Duodenal mucosa (tissue), 2 donors: ENCODE measurements at regions not wholly inside any gene's neighbourhood (a gene's known extent, or its start where the extent isn't known, plus 50 kb on each side); places are given as distances from the start of the nearest gene placed in this dataset.
"Not testable (repeated sequence)": the region's sequence is repeated elsewhere in the genome, so short reads cannot be mapped to it uniquely, and the experiment has no call there.

Experiments
- H3K27ac ChIP-seq: one replicate; pipeline ENCODE4 v1.7.0; 2013; ENCODE audit warnings: low read depth, low read length
- H3K27me3 ChIP-seq, 2 donors: one replicate each; pipeline ENCODE4 v1.7.0; 2013; ENCODE audit warnings: low read length in 2 of 2, control low read depth in 1 of 2; ENCODE audit not compliant: insufficient read depth in 2 of 2, control insufficient read depth in 1 of 2
- H3K36me3 ChIP-seq, 2 donors: one replicate each; pipeline ENCODE4 v1.7.0; 2013; ENCODE audit warnings: low read length in 2 of 2, control low read depth in 1 of 2; ENCODE audit not compliant: insufficient read depth in 2 of 2, control insufficient read depth in 1 of 2
- H3K4me1 ChIP-seq, 2 donors: one replicate each; pipeline ENCODE4 v1.7.0; 2013; ENCODE audit warnings: low read length in 2 of 2, control low read depth in 1 of 2; ENCODE audit not compliant: insufficient read depth in 2 of 2, control insufficient read depth in 1 of 2
- H3K4me3 ChIP-seq, 2 donors: one replicate each; pipeline ENCODE4 v1.7.0; 2013; ENCODE audit warnings: low read length in 2 of 2, low read depth in 1 of 2
- H3K9ac ChIP-seq, 2 donors: one replicate each; pipeline ENCODE4 v1.7.0; 2013; ENCODE audit warnings: low read length in 2 of 2, low read depth in 1 of 2
- H3K9me3 ChIP-seq, 2 donors: one replicate each; pipeline ENCODE4 v1.7.0; 2013; ENCODE audit warnings: low read length in 2 of 2, control low read depth in 1 of 2; ENCODE audit not compliant: control insufficient read depth in 1 of 2

DNA sequence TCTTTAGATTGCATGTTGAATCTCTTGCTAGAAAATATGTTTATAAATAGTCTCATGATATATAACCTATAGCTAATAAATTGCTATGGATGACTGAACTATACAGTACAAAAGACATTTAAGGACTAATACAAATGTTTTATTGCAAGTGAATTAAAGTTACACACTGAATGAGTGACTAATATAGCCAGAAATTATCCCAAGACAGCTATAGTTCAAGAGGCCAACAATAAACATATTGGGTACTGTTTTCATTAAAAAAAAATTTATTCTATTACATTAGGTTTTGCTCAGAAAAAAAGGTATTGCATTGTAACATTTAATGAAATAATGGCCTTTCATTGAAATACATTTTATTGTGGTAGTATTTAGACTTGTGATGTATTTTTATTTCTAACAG, 819.1 kb downstream of the TRIML1 start:
- no peak overlapping the region for H3K27ac ChIP-seq
- no peaks in the 10 kb centered on the region for H3K27me3 ChIP-seq
- H3K9me3 ChIP-seq: no peaks in the 10 kb centered on the region
- no peaks in the 10 kb centered on the region for H3K36me3 ChIP-seq
- H3K9ac ChIP-seq: no peak overlapping the region
- H3K4me3 ChIP-seq: no peak overlapping the region
- no peaks in the 10 kb centered on the region for H3K4me1 ChIP-seq

DNA sequence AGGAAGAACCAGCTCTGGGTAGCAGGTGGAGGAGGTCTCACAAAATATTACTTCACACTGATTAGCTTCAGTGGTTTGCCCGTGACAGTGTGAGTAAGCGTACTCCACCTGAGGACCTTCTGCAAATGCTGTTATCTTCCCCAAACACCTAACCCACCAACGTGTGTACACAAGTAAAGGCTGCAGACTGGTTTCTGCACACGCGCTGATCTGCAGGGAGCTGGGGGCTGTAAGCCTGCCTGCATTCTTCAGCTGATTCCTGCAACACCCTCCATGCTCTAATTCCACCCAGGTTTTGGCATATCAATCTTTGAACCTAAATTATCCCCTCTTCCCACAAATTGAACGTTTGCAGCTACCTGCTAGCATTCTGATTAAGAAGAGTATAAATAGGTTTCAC, 820.2 kb downstream of the TRIML1 start:
- no peak overlapping the region for H3K4me3 ChIP-seq
- no peaks in the 10 kb centered on the region for H3K9me3 ChIP-seq
- H3K27me3 ChIP-seq: no peaks in the 10 kb centered on the region
- H3K27ac ChIP-seq: no peak overlapping the region
- H3K4me1 ChIP-seq: no peaks in the 10 kb centered on the region
- no peak overlapping the region for H3K9ac ChIP-seq
- H3K36me3 ChIP-seq: no peaks in the 10 kb centered on the region

DNA sequence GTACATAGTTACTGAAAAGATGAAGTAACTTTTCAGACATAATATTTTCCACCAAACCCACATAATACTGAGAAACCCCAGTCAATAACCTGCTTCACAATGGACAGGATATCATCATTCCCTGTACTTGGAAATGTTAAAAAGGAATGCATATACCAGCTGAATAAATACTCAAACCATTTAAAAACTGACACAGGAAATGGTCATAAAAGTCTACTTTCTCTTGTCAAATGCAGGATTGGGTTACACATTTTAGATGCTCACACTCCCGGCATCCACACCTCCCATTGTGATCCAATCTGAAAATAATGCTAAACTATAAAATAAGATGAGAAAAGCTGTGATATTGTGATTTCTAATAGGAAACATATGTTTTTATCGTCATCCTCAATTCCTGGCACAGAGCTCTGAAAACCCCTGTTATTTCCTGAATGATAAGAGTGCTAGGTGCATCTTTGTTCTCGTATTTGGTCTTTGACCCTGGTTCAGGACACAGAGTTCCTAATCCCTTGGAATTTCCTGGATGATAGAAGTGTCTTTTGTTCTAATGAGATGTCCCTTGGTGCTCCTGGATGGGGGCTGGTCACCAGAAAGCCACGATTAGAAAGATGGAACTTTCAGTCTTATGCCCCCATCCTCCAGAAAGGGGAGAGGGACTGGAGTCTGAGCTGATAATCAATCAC, 821.3 kb downstream of the TRIML1 start:
- H3K27me3 ChIP-seq: no peaks in the 10 kb centered on the region
- H3K4me1 ChIP-seq: no peaks in the 10 kb centered on the region
- no peaks in the 10 kb centered on the region for H3K9me3 ChIP-seq
- H3K9ac ChIP-seq: no peak overlapping the region
- H3K4me3 ChIP-seq: no peak overlapping the region
- H3K27ac ChIP-seq: no peak overlapping the region
- H3K36me3 ChIP-seq: no peaks in the 10 kb centered on the region

DNA sequence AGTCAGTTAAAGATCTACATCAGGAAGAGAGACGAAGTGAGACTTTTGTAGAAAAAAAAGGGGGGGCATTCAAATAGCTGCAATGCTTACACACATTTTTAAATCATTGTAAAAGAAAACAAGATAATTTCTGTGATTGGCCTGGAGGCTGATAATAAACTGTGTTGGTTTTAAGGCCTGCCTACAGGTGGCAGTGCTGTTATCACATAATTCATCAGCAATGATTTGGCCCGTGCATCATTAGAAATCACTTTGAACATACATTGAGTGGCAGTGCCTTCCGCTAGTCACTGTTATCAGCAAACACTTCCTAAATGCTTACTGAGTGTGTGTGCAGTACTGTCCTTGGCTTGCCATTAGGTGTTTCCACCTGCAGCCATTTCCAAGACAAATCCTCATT, 831.9 kb downstream of the TRIML1 start:
- H3K4me1 ChIP-seq: peaks cover 0 to 2% of the 10 kb centered on the region in 2 donors
- no peak overlapping the region for H3K27ac ChIP-seq
- H3K4me3 ChIP-seq: no peak overlapping the region
- no peaks in the 10 kb centered on the region for H3K36me3 ChIP-seq
- H3K9ac ChIP-seq: no peak overlapping the region
- H3K27me3 ChIP-seq: no peaks in the 10 kb centered on the region
- no peaks in the 10 kb centered on the region for H3K9me3 ChIP-seq

DNA sequence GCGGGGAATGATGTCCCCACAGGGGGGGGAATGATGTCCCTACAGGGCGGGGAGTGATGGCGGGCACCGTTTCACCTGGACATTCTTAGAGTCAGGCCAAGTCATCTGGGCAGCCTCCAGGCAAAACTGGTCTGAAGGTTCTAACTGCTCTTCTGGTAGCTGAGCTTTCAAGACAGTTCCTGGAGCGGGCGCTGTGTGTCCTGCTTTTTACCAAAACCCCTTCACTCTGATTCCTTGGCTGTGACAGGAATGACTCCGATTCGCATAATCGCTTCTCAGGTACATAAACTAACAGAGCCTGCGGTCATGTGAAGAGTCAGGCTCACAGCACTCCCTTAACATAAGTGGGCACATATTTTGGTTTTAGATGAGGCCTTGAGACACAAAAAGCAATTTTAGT, 836.0 kb downstream of the TRIML1 start:
- Histone ChIP-seq H3K27ac (no peak overlapping the region), H3K4me3 (no peak overlapping the region), H3K9ac (no peak overlapping the region), H3K36me3 (no peaks in the 10 kb centered on the region), H3K4me1 (peaks cover 3 to 9% of the 10 kb centered on the region in 2 donors), H3K9me3 (no peaks in the 10 kb centered on the region), H3K27me3 (no peaks in the 10 kb centered on the region)

DNA sequence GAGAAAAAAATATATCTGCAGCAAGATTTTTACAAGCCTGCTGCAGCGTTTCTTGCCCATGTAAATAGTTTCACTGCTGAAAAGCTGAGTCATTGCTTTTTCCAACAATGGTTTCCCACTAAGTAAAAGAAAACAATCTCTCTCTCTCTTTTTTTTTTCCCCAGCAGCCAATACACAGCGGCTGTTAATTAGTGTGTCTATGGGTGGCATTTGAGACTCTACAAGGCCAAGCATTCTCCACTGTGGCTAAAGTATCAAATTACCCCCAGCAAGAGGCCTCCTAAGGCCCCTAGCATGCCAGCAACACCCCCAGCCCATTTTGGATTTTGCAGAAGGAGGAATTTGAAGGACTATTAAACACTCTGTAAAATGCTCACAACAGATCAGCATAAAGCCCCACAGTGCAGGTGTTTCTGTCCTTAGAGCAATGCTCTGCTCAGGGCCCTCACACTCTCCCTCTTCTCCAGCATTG, 837.4 kb downstream of the TRIML1 start:
- no peaks in the 10 kb centered on the region for H3K9me3 ChIP-seq
- H3K4me3 ChIP-seq: no peak overlapping the region
- no peak overlapping the region for H3K9ac ChIP-seq
- H3K4me1 ChIP-seq: peaks cover 3 to 9% of the 10 kb centered on the region in 2 donors
- H3K36me3 ChIP-seq: no peaks in the 10 kb centered on the region
- no peak overlapping the region for H3K27ac ChIP-seq
- H3K27me3 ChIP-seq: no peaks in the 10 kb centered on the region

DNA sequence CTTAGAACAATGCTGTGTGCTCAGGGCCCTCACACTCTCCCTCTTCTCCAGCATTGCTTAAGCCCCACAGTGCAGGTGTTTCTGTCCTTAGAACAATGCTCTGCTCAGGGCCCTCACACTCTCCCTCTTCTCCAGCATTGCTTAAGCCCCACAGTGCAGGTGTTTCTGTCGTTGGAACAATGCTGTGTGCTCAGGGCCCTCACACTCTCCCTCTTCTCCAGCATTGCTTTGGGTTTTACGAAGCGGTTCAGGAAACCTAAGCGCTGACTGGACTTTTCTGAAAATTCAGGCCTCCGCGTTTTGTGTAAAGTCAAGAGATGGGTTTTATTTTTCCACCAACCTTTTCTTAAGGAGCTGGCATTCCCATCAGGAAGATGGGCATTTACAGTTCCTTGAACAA, 838.0 kb downstream of the TRIML1 start:
- not testable (repeated sequence) for H3K36me3 ChIP-seq, H3K9ac ChIP-seq, H3K9me3 ChIP-seq, H3K4me3 ChIP-seq, H3K4me1 ChIP-seq, H3K27me3 ChIP-seq, H3K27ac ChIP-seq

DNA sequence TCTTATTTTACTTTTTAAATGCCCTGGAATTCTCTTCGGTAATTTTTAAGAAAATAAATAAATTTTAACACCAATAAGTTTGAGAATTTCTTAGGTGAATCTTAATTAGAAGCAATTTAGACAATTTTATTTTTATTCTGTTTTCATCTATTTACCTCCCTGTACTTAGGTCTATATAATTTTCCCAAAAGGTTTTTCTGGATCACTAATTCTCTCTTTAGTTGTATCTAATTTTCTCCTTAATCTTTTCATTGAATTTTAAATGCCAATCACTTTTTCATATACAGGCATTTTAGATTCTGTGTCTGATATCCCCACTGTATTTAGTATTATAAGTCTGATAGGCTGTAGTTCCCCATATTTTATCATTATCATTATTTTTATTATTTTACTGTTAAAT, 845.3 kb downstream of the TRIML1 start:
- H3K36me3 ChIP-seq: no peaks in the 10 kb centered on the region
- no peaks in the 10 kb centered on the region for H3K9me3 ChIP-seq
- no peaks in the 10 kb centered on the region for H3K4me1 ChIP-seq
- H3K27me3 ChIP-seq: no peaks in the 10 kb centered on the region
- H3K4me3 ChIP-seq: no peak overlapping the region
- H3K9ac ChIP-seq: no peak overlapping the region
- H3K27ac ChIP-seq: no peak overlapping the region

DNA sequence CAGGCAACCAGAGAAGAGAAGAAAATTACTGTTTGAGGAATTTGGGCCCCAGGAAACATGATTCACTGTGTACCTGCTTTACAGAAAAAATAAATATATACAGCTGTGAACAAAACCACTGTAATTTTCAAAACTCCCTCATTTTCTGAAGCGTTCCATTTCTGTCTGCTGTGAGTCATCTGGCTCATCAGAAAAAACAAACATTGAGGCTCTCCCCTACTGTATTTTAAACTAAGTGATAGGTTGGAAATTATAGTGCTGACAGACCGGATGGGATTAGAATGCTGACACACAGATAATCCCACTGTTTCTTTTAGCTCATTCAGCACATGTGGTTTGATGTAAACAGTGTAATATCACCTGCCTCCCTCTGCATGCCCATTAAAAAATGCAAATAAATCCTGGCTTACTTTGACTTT, 847.0 kb downstream of the TRIML1 start:
- Histone ChIP-seq H3K36me3 (no peaks in the 10 kb centered on the region), H3K4me3 (no peak overlapping the region), H3K27me3 (no peaks in the 10 kb centered on the region), H3K4me1 (no peaks in the 10 kb centered on the region), H3K27ac (no peak overlapping the region), H3K9ac (no peak overlapping the region), H3K9me3 (no peaks in the 10 kb centered on the region)

DNA sequence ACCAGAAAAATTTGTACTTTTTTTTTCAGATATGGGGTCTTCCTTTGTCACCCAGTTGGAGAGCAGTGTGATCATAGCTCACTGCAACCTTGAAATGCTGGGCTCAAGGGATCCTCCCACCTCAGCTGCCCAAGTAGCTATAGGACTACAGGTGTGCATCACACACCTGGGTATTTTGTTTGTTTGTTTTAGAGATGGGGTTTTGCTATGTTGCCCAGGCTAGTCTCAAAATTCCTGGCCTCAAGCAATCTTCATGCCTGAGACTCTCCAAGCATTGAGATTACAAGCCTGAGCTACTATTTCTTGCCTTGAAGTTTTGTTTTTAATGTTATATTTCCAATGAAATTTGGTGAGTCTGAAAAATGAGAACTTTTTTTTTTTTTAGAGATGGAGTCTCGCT, 847.8 kb downstream of the TRIML1 start:
- H3K27ac ChIP-seq: no peak overlapping the region
- no peaks in the 10 kb centered on the region for H3K27me3 ChIP-seq
- no peak overlapping the region for H3K4me3 ChIP-seq
- H3K4me1 ChIP-seq: no peaks in the 10 kb centered on the region
- no peaks in the 10 kb centered on the region for H3K36me3 ChIP-seq
- H3K9ac ChIP-seq: no peak overlapping the region
- no peaks in the 10 kb centered on the region for H3K9me3 ChIP-seq

DNA sequence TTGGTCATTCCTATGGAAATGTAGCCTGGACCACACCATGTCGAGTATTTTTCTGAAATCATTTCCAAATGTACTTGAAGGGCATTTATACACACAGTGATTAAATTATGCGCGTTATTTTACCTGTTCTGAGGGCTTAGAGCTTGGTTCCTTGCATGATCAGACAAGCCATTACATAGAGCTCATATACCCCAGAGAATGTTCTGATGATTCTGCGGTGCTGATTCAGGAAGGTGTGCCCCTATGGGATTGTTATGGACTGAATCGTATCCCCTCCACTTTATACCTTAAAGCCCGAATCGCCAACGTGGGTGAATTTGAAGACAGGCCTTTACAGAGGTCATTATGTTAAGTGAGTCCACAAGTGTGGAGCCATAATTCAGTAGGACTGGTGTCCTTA, 848.9 kb downstream of the TRIML1 start:
- Histone ChIP-seq H3K27ac (no peak overlapping the region), H3K9ac (no peak overlapping the region), H3K36me3 (no peaks in the 10 kb centered on the region), H3K27me3 (no peaks in the 10 kb centered on the region), H3K4me1 (no peaks in the 10 kb centered on the region), H3K4me3 (no peak overlapping the region), H3K9me3 (no peaks in the 10 kb centered on the region)
